Frontal cortex (tissue), 3 donors: ENCODE measurements at regions not wholly inside any gene's neighbourhood (a gene's known extent, or its start where the extent isn't known, plus 50 kb on each side); places are given as distances from the start of the nearest gene placed in this dataset.
"Not testable (repeated sequence)": the region's sequence is repeated elsewhere in the genome, so short reads cannot be mapped to it uniquely, and the experiment has no call there.

Source experiments
- DNase-seq, 2 donors: peaks; one replicate each; pipeline ENCODE4 v3.0.0; 2012; ENCODE audit warnings: low spot score in 2 of 2
- FAIRE-seq: peaks from 2 replicates; lab custom pipeline; 2012; peaks lifted over from hg19 to GRCh38; lab: Jason Lieb, UNC
- donor health status: control.
- donor health status: control.
- donor health status: control.

DNA sequence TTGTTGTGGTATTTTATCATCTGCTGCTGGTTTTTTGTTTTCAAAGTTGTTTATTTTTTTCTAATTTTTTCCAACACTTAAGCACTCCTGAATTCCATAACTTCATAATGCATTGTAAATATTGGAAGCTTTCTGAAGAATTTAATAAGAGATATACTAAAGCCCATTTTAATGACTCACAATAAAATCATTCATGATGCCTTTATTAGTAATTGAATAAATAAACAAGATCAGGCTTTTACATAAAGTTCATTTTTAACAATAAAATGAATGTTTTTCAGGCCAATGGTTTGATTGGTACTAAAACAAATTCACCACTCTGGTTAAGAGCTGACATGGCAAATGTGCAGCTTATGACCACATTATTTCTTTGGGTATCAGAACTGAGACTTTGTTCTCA lies 408.2 kb upstream of the SMIM31 start:
- FAIRE-seq: peak; percentile 58
- no peak for DNase-seq

DNA sequence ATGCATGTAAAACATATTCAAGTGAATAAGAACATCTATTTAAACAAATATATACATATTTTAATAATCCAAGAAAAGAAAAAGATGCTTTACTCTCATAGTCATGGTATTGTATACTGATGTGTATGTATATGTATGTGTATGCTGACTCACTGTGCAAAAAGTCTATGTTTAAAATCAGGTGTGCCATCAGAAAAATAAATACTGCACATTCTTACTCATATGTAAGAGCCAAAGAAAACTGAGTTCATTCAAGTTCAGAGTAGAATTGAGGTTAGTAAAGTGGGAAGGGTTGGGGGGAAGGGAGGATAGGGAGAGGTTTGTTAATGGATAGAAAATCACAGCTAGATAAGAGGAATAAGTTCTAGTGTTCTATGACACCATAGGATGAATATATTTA lies 403.9 kb upstream of the SMIM31 start:
- FAIRE-seq (no peak), DNase-seq (no peak)

DNA sequence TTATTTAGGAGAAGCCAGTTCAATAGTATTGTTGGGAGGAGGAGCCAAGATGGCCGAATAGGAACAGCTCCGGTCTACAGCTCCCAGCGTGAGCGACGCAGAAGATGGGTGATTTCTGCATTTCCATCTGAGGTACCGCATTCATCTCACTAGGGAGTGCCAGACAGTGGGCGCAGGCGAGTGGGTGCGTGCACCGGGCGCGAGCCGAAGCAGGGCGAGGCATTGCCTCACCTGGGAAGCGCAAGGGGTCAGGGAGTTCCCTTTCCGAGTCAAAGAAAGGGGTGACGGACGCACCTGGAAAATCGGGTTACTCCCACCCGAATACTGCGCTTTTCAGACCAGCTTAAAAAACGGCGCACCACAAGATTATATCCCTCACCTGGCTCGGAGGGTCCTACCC lies 403.2 kb upstream of the SMIM31 start:
- FAIRE-seq: not testable (repeated sequence)

DNA sequence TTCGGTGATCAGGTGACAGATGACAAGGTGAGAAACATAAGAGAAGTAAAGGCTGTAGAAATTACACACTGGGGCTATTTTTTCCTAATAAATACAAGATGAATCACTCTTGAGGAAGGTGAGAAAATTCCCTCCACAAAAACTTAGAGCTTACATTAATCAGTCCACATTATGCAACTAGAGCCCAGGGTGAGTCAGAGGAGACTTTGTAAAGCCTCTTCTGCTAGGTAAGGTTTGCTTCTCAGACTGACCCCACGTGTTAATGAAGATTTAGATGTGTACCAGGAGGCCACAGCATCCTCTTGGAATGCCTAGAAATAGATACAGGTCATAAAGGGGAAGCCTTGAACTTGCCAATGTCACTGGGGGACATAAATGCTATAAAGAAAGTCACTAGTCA lies 396.0 kb upstream of the SMIM31 start:
- no peak for DNase-seq

More for the DNA sequence above, 403.2 kb upstream of the SMIM31 start:
- not testable (repeated sequence) for DNase-seq

DNA sequence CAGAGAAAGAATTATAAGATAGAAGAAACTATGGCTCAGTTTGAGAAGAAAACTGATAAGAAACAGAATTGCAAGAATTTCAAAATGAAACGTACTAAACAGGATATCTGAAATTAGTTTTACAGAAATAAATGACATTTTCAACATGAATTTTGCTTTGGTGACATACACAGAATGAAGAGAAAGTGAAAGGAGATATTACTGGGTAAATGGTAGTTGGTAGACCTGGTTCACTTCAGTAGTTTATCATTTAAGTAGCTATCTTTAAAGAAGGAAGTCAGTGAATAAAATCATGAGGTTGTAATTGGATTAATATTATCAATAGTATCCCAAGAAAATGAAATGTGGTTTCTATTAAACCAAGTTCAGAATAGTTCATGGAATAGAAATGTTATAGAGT lies 395.5 kb upstream of the SMIM31 start:
- DNase-seq (no peak), FAIRE-seq (no peak)

More for the DNA sequence above, 396.0 kb upstream of the SMIM31 start:
- FAIRE-seq: no peak

DNA sequence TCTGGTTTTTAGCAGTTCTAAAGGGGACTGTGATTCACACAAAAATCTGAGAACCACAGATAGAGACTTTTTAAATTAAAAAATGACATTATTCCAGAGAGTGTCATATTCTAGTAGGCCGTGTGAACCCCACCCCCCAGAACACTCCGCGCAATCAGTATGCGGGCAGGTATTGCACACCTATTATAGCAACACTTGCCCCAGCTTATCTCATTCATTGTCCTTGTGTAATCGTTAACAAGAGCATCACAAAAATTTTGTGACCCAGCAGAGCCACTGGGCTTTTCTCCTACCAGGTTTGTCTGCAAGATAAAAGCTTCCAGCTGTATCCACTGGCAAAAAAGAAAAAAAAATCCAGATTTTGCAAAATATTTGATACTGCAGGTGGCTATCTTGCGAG lies 394.1 kb upstream of the SMIM31 start:
- FAIRE-seq: no peak

DNA sequence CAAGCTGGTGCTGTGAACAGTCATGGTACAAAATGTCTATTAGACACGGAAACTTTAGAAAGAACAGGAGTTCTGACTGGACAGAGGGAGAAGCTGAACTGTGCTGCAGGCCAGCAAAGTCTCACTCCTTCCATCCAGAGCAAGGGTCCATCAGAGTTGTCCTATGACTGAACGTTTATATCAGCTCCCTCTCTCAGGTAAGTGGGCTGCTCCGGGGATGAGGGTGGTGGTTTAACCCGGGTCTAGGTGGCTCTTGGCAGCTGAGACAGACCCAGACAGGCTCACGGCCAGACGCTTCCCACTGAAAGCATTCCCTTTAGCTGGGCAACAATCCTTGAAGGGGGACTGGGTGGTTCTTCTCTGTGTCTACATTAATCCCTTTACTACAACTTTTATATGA lies 385.0 kb upstream of the SMIM31 start:
- DNase-seq: no peak

More for the DNA sequence above, 394.1 kb upstream of the SMIM31 start:
- DNase-seq: no peak

DNA sequence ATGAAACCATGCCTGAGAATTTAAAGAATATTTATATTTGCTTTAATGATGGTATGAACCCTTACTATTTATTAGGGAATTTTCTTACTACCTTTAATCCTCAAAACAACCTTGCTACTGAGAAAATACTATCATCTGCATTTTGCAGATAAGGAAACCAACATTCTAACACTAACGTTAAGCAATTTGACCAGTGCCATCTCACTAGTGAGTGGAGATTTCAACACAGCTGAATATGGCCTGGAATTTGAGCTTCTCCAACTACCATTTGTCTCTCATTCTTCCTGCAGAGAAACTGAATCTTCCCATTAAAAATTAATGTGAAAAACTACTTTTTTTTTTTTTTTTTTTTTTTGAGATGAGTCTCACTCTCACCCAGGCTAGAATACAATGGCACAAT lies 380.9 kb upstream of the SMIM31 start:
- no peak for FAIRE-seq
- no peak for DNase-seq

More for the DNA sequence above, 385.0 kb upstream of the SMIM31 start:
- no peak for FAIRE-seq

DNA sequence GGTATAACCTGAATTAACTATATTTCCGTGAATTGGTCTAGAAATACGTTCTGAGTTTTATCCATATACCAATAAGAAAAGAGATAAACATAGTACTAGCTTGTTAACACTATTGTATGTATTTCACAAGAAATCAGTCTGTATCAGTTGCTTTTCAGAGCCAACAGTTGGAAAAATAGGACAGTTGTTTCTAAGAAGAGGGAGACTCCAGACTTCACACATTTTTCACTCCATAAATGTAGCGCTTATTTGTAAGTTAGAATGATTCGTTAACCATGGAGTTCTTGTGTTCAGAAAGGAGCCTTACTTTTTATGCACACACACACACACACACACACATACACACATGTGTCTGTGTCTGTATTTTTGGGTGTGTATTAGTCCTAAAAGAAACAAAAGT lies 376.7 kb upstream of the SMIM31 start:
- DNase-seq: no peak
- no peak for FAIRE-seq

DNA sequence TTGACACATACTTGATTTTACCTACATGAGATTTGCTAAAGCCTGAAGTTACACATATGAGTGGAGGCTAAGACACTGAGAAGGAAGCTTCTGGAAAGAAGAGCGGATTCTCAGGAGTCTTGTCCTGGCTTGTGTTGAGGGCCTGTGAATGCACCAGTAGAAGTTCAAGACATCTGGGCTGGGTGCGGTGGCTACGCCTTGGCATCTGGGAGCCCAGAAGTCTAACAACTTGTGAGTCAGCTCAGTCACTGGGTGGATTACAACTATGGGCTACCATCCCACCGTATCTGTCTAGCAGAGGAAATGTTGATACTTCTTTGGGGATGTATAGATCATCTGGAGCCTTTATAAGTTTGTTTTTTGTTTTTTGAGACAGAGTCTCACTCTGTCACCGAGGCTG lies 375.6 kb upstream of the SMIM31 start:
- no peak for FAIRE-seq
- DNase-seq: no peak

DNA sequence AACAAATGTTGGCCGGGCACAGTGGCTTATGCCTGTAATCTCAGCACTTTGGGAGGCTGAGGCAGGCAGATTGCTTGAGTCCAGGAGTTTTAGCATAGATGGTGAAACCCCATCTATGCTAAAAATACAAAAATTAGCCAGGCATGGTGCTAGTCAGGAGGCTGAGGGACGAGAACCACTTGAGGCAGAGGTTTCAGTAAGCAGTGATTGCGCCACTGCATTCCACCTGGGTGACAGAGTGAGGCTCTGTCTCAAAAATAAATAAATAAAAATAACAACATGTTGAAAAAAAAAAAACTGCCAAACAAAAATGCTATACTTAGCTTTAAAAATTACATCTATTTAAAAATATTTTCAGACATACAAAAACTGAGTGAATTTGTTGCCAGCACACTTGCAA lies 374.2 kb upstream of the SMIM31 start:
- FAIRE-seq: no peak
- no peak for DNase-seq

DNA sequence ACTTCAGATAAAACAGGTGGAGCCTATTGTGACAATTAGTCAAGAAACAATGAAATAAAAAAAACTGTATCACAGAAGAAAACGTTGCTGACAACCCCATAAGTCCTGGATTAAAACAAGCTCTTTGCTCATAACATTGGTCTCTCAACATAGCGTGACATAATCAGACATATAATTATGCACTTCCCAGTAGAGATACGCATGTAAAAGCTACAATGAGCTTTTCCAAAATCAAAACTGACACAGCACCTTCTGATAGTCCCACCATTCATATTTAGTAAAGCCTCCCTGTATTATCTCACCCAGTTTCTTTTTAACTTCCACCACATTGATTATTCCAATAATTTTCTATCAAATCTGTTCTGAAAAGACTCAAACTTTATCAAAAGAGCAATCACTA lies 372.1 kb upstream of the SMIM31 start:
- FAIRE-seq: no peak
- no peak for DNase-seq

DNA sequence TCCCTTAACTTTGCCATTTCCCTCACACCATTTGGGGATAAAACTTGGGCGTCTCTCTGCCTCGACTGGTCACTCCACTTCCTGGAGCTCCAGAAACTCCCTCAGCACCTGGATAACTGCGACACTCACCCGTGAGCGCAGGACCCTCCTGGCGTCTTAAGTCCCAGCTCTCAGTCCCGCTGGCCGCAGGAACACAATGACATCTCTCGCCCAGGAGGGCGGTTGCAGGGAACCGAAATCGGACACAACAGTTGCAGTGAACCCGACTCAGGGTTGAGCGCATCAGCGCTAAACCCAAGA lies 370.9 kb upstream of the SMIM31 start:
- DNase-seq (no peak), FAIRE-seq (no peak)

DNA sequence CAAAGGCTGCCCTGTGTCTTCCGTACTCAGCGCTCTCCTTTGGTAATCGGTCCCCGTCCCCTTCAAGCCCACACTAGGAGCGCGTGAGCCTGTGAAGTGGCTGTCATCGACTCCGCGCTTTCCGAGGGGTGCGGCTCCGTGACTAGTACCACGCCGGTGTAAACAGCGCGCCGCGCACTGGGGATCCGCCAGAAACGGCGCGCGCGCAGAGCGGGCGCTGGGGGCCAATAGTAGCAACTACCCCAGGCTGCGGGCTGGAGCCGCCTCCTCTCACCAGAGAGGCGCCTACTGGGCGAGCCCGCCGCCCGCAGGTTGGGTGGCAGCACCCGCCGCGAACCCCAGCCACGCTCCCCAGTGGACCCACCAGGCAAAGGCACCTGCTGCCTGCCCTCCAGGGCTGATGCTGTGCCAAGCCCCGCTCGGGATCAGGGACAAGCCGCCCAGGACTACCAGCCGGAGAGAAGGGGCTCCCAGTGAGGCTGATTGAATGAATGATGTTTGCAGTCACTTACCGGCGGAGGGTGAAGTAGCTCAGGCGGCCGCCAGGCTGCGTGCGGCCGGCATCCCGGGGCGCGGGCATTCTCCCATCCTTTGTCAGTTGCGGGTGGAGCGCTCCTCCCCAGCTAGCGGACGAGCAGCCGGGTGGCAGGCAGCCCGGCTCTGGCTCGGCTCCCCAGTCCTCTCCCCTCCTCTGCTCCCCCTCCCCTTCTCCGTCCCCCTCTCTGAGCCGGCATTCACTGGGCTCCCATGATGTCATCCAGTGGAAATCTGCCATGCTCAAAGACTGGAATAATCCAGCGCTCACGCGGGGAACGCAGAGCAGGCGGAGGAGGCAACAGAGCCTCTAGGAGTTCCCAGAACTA lies 370.3 kb upstream of the SMIM31 start:
- peak; percentile 44 for FAIRE-seq
- DNase-seq: peak; percentile 56 to 60

DNA sequence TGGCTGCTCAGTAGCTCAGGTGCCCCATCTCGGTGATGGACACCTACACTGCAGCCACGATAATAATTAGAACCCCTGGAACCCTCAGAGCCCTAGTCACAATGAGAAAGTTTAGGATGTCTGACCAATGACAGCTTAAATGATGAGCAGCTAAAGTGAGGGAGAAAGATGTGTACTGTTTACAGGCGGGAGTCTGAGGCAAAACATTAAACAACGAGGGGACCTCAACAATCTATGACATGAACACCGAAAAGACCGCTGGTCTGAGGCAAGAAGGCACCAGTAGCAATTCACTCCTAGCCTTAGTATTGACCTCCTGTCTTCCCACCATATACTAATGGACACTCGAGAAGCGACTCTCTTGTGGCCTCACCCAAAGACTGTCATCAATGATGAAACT lies 369.5 kb upstream of the SMIM31 start:
- DNase-seq: no peak
- FAIRE-seq: no peak

DNA sequence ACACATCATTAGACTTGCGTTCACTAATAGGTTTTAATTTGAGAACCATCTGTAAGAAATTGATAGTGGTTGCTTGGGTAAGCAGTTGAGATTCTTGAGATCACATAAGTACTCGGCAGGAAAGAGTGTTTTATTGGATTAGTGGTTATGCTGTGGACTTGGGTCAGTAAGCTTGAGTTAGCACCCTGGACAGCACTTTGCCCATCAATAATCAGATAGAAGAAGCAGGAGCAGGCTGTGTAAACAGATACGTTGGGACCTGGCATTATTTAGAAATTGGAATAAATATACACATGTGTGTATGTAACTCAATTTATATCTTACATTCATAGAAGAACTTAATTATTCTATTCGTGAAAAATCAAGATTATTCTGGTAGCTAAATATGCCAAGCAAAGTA lies 357.5 kb upstream of the SMIM31 start:
- no peak for DNase-seq
- FAIRE-seq: no peak

DNA sequence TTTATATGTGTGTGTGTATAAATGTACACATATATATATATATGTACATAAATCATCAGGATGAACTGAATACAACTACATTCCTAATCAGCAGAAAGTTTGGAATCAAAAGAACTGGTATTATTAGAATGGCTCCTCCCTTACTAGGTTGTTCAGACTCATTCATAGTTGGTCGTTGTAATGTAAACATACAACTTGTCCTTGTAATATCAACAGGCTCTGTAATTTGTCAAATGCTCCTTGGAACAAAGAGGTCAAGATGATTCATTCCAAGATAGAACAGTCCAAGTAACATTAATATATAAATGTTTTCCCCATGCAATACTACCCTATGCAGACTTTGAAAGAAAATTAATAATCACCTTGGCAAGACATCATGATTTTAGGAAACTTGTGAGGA lies 351.4 kb upstream of the SMIM31 start:
- DNase-seq (no peak), FAIRE-seq (no peak)

DNA sequence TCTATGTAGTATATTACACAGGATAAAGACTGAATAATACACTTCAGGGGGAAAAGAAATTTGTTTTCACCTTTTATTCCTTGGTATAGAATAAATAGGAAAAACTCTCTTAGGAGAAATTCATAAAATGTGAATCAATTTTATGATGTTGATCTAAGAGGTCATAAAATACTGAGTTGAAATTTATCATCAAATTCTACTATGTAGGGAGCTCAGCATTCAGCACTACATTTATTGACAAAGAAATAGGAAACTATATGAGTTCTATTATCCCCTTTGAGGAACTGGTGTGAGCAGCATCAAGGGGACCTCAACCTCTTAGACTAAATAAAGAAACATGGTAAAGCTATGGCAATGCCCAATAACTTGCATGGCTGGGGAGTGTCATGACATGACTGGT lies 348.2 kb upstream of the SMIM31 start:
- no peak for DNase-seq
- no peak for FAIRE-seq

DNA sequence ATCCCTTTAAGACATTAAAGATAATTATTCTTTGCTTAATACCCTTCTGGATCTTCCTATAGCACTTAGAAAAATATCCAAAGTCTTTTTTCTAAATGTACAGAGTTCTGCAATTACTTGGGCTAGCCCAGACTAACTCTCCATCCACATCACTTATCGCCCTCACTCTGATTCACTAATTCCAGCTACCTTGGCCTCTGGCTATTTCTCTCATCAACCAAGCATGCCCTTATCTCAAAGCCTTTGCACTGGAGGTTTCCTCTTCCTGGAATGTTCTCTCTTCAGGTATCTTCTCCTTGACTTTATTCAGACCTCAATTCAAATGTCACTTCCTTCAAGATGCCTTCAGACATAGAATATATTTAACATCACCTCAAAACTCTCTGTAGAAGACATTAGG lies 345.1 kb upstream of the SMIM31 start:
- no peak for DNase-seq
- FAIRE-seq: no peak

DNA sequence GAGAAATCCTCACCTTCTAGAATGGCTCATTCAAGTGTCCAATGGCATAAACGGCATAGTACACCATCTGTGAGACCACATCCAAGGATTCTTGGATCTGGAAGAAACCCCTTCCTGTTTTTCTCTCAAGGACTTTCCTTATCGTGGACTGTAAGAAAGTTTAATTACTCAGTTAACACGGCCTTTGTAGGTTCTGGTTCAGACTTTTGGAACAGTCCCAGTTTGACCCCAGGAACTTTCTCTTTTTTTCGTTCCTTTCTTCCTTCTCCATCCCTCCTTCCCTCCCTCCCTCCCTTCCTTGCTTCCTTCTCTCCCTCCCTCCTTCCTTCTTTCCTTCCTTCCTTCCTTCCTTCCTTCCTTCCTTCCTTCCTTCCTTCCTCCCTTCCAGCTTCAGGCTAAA lies 343.5 kb upstream of the SMIM31 start:
- DNase-seq (no peak), FAIRE-seq (no peak)

DNA sequence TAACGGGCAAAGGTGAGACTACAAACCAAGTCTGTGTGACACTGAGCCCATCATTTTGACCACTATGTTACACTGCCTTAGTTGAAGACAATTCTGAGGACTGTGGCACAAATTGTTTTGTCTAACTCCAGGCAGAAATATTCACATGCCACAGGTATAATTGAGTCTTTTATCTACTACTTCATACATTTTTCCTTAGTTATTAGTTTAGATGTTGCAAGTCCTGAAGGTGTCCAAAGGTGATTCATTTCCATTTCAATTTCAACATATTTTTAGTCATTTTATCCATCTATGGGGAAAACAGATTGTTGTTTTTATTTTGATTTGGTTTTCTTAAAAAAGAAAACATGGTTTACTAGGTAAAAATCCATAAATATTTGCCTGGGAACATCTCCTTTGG lies 341.7 kb upstream of the SMIM31 start:
- DNase-seq (no peak), FAIRE-seq (no peak)

DNA sequence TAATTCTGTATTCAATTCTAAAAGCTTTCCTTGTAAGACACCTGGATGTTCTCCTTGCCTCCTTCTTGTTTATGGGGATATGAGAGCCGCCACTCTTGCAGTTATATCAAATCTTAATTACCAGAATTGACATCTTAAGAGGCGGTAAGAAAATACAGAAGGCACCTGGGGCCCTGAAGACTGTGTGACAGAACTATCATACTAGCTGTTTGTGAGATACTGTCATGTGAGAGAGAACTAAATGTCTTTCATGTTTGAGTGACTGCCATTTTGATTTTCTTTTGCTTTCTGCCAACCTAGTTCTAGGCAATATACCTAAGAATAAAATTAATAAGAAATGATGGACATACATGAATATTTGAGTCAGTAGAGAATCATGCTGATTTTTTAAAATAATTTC lies 340.2 kb upstream of the SMIM31 start:
- FAIRE-seq: no peak
- no peak for DNase-seq
